Sigmoid colon (tissue), 4 donors: ENCODE measurements at regions not wholly inside any gene's neighbourhood (a gene's known extent, or its start where the extent isn't known, plus 50 kb on each side); places are given as distances from the start of the nearest gene placed in this dataset.

ENCODE experiments used
- CTCF ChIP-seq, 4 experiments: fragments of 450-650 bp in 3 of 4; fragments of 200-600 bp in 1 of 4; IDR thresholded peaks; one replicate each; pipeline ENCODE4 v1.5.1; 2016 to 2019; ENCODE audit warnings: antibody characterized with exemption in 4 of 4, mild to moderate bottlenecking in 3 of 4, moderate library complexity in 2 of 4
- EP300 ChIP-seq, 4 donors: sonication (generic); formaldehyde crosslinking; IDR thresholded peaks; one replicate each; pipeline ENCODE4 v1.6.1; 2017; ENCODE audit warnings: antibody characterized with exemption in 4 of 4
- POLR2A ChIP-seq, 2 donors: fragments of 450-650 bp; IDR thresholded peaks; one replicate each; pipeline ENCODE4 v1.6.1; 2016; ENCODE audit warnings: antibody characterized with exemption in 2 of 2, mild to moderate bottlenecking in 2 of 2, moderate library complexity in 2 of 2
- POLR2AphosphoS5 ChIP-seq, 4 donors: sonication (generic); formaldehyde crosslinking; IDR thresholded peaks; one replicate each; pipeline ENCODE4 v1.6.1; 2017; ENCODE audit warnings: antibody characterized with exemption in 4 of 4

DNA sequence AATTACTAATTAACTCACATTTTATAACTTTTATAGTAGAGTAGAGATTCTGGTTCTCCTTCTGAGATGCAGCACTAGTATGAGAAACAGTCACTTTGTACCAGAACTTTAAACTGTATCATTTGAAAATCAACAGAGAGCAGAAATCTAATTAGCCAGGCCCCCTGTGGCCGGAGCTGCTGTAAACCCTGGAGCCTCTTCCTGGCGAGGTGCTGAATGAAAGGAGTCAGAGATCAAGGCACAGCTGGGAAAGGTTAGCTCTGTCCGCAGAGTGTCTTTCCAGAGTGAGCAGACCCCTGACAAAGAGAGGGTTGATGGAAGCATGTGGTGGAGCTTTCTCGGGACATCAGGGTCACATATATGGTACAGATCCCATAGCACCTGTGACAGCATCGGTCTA lies 703.8 kb downstream of the RFPL4B start:
- TF ChIP-seq CTCF (IDR thresholded peaks at IDR 0.05) (no peak), POLR2AphosphoS5 (IDR thresholded peaks at IDR 0.05) (no peak), POLR2A (IDR thresholded peaks at IDR 0.05) (no peak), EP300 (IDR thresholded peaks at IDR 0.05) (no peak)
